IPS DF 6.9 (cell line): ENCODE measurements at regions not wholly inside any gene's neighbourhood (a gene's known extent, or its start where the extent isn't known, plus 50 kb on each side); places are given as distances from the start of the nearest gene placed in this dataset.

Source experiments
- DNase-seq: peaks from one replicate; pipeline ENCODE4 v3.0.0-alpha.2; 2013; ENCODE audit warnings: low read depth, low spot score
- H3K27ac ChIP-seq: one replicate; pipeline ENCODE4 v1.5.1; 2013; ENCODE audit warnings: low read length, control low read depth
- H3K27me3 ChIP-seq: 2 replicates; pipeline ENCODE4 v1.6.1; 2013; ENCODE audit warnings: mild to moderate bottlenecking, low read length; ENCODE audit not compliant: control insufficient read depth, insufficient read depth
- H3K36me3 ChIP-seq: 2 replicates; pipeline ENCODE4 v1.6.1; 2013; ENCODE audit warnings: low read length; ENCODE audit not compliant: control insufficient read depth, insufficient read depth
- H3K4me1 ChIP-seq: 2 replicates; pipeline ENCODE4 v1.6.1; 2013; ENCODE audit warnings: low read length; ENCODE audit not compliant: control insufficient read depth, insufficient read depth
- H3K4me3 ChIP-seq: 2 replicates; pipeline ENCODE4 v1.5.1; 2013; ENCODE audit warnings: mild to moderate bottlenecking, low read length
- H3K9me3 ChIP-seq: 2 replicates; pipeline ENCODE4 v1.6.1; 2013; ENCODE audit warnings: low read length, inconsistent platforms; ENCODE audit not compliant: control insufficient read depth, insufficient read depth
- WGBS: extraction: QIAGEN DNeasy Blood & Tissue Kit; methylation state at CpG from one replicate; pipeline ENCODE4 v1.1.7; 2013; ENCODE audit warnings: mixed read lengths, missing lambda C conversion rate; ENCODE audit not compliant: insufficient read length, insufficient coverage; 5-methylcytosine and 5-hydroxymethylcytosine counted together

DNA sequence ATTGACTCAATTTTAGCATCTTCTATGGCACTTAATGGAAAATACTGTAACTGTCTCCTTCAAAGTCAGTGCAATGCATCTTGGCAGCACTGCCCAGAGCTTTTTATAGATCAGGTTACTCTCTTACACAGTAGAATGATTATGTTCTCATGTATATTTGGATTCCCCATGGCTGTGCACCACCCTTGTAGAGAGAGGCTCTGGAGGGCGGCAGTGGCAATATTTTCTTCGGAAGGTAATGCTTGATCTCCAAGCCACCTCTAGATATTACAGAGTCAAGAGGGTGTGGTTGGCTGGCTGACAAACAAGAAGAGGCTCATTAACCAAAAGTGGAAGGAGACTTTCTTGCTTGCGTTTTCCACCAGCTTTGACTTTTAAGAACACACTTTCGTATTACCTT, 72.8 kb upstream of the ARSJ start:
- no peaks in the 10 kb centered on the region for H3K27me3 ChIP-seq
- H3K27ac ChIP-seq = no peak overlapping the region
- H3K9me3 ChIP-seq = no peaks in the 10 kb centered on the region
- no CpG with 5 or more reads among the region's 4 CpGs for WGBS
- no peak for DNase-seq
- H3K4me1 ChIP-seq = no peaks in the 10 kb centered on the region
- no peak overlapping the region for H3K4me3 ChIP-seq
- no peaks in the 10 kb centered on the region for H3K36me3 ChIP-seq

GRCh38 chr4:114056599-114056998, 77.2 kb upstream of the ARSJ start:
- Histone ChIP-seq H3K27ac (no peak overlapping the region), H3K9me3 (no peaks in the 10 kb centered on the region), H3K4me1 (no peaks in the 10 kb centered on the region), H3K36me3 (no peaks in the 10 kb centered on the region), H3K4me3 (no peak overlapping the region), H3K27me3 (no peaks in the 10 kb centered on the region)
- no CpG with 5 or more reads among the region's 5 CpGs for WGBS
- DNase-seq = no peak

DNA sequence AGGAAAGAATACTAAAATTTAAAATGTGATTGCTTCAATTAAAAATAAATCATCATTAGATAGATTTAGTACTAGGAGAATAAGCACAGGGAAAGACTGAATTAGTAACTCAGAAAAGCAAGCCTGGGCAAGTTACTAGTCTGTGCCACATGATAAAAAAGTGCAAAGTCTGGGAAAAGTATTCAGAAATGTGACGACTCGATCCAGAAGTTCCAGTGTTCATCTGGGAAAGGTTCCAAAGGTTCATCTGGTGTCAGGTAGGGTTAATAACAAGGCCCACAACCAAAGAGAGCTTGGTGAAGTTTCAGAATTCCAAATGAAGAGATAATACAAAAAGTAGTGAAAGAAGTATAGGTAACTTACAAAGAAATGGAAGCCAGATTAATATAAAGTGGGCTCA, 78.3 kb upstream of the ARSJ start:
- Histone ChIP-seq H3K9me3 (no peaks in the 10 kb centered on the region), H3K4me1 (no peaks in the 10 kb centered on the region), H3K4me3 (no peak overlapping the region), H3K27ac (no peak overlapping the region), H3K36me3 (no peaks in the 10 kb centered on the region), H3K27me3 (no peaks in the 10 kb centered on the region)
- whole genome bisulfite sequencing = no CpG with 5 or more reads among the region's 2 CpGs
- DNase-seq = no peak

DNA sequence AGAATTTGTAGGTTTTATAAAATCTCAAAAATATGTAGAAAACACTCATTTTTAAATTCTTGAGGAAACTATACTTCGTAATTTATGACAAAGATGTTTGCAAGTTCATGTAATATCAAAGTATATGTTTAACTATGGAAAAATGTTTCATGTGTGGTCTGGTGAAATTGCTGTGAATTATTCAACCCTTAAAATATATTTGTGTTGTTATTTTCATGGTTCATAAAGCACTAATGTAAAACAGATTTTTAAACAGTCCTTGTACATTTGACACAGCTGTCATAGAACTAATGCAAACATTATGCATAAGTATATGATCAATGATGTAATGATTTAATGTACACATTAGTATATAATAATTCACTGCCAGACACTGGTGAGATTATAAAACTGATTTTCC, 83.1 kb upstream of the ARSJ start:
- no peaks in the 10 kb centered on the region for H3K36me3 ChIP-seq
- no CpG with 5 or more reads among the region's 1 CpG for WGBS

GRCh38 chr4:114072781-114073180, 93.3 kb upstream of the ARSJ start:
- Histone ChIP-seq H3K27ac (no peak overlapping the region), H3K36me3 (no peaks in the 10 kb centered on the region), H3K27me3 (no peaks in the 10 kb centered on the region), H3K4me1 (no peaks in the 10 kb centered on the region), H3K4me3 (no peak overlapping the region), H3K9me3 (no peaks in the 10 kb centered on the region)
- no CpG with 5 or more reads among the region's 1 CpG for WGBS
- DNase-seq = no peak

More for the DNA sequence above, 83.1 kb upstream of the ARSJ start:
- no peaks in the 10 kb centered on the region for H3K9me3 ChIP-seq
- no peaks in the 10 kb centered on the region for H3K4me1 ChIP-seq
- no peak overlapping the region for H3K4me3 ChIP-seq
- no peaks in the 10 kb centered on the region for H3K27me3 ChIP-seq
- no peak overlapping the region for H3K27ac ChIP-seq
- DNase-seq = no peak

DNA sequence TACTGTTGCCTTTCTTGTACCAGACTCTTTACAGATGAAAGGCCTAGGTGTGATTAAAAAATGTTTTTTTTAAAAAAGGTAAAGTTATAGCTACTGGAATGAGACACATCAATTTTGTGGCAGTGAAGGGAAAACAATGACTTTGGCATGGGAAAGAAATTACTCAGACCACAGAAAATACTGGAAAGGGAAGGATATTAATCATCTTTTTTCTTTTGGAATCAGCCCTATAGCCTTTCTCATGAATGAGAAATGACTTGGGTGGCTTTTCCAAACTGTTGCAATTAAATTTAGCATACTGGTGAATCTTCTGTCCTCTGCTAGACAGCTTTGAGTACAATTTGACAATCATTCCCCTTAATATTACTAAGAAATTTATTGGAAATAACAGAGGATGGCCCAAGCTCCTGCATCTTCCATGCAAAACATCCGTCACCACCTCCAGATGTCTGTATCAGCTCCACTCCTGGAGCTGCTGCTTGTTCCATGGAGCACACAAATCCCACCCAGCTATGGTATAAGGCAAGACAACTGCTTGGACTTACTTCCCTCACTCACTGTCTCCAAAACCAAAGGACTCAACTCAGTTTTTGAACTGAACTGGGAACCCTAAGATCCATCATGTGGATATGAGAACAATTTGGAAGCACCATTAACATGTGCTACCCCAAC, 97.6 kb upstream of the ARSJ start:
- Histone ChIP-seq H3K36me3 (no peaks in the 10 kb centered on the region), H3K27ac (no peak overlapping the region), H3K4me1 (no peaks in the 10 kb centered on the region; the same call in 1 of the 2 replicates), H3K4me3 (no peak overlapping the region), H3K9me3 (no peaks in the 10 kb centered on the region), H3K27me3 (no peaks in the 10 kb centered on the region)
- WGBS = no CpG with 5 or more reads among the region's 1 CpG
- DNase-seq = no peak

DNA sequence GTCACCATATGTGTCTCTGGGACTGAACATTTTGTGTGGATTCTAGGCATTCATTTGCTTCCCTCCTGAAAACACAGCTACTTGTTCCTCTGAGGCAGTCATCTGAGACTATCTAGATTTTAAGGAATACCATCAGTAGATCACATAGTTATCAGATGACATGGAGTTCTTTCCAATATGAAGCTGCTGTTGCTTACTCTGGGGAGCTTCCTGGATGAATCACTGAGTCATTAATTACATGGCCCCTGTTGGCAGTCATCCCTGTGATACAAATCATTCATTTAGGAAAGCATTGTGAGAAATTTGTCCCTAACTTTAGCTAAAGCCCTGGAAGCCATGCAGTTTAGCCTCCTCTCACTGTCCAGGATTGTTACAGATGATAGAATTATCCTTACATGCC, 98.2 kb upstream of the ARSJ start:
- Histone ChIP-seq H3K27ac (no peak overlapping the region), H3K4me3 (no peak overlapping the region), H3K9me3 (no peaks in the 10 kb centered on the region), H3K27me3 (no peaks in the 10 kb centered on the region), H3K4me1 (no peaks in the 10 kb centered on the region; the same call in 1 of the 2 replicates), H3K36me3 (no peaks in the 10 kb centered on the region)
- DNase-seq = no peak

DNA sequence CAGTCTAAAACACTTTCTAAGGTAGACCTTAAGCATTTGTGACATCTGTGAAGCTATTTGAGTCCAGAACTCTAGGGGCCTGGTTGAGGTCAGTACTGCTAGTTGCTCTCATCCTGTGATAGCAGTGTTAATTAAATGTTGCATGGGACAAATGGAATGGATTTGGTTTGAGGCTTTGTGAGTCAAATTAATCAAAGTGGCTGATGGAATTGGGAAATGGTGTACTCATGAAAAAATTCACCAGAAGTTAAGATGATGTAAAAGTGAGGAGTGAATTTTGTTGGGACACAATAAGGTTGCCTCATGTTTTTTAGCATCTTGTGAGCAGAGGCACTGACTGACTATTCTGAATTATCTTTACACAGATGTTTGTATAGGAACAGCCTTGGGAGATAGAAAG, 99.2 kb upstream of the ARSJ start:
- Histone ChIP-seq H3K27ac (no peak overlapping the region), H3K27me3 (no peaks in the 10 kb centered on the region), H3K9me3 (no peaks in the 10 kb centered on the region), H3K4me3 (no peak overlapping the region), H3K36me3 (no peaks in the 10 kb centered on the region), H3K4me1 (no peaks in the 10 kb centered on the region; the same call in 1 of the 2 replicates)
- DNase-seq = no peak

DNA sequence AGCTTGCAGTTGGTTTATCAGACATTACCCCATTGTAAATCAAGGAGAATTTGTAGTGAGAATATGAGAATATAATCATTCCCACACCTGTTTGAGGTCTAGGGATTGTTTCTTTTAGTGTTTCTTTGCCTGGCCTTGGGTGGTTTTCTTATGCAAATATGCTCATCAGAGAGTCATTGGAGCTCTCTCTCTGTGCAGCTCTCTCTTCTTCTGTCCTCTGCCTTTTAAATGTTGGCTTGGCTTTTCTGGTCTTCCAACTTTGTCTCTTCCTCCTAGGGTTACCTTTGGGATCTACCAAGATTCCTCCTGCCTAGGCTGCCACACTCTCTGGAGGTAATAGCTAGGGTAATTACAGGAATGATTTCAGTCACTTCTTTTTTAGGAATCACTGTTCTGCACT, 102.3 kb upstream of the ARSJ start:
- no peaks in the 10 kb centered on the region for H3K27me3 ChIP-seq
- no peak for DNase-seq
- no peaks in the 10 kb centered on the region; the same call in 1 of the 2 replicates for H3K4me1 ChIP-seq

DNA sequence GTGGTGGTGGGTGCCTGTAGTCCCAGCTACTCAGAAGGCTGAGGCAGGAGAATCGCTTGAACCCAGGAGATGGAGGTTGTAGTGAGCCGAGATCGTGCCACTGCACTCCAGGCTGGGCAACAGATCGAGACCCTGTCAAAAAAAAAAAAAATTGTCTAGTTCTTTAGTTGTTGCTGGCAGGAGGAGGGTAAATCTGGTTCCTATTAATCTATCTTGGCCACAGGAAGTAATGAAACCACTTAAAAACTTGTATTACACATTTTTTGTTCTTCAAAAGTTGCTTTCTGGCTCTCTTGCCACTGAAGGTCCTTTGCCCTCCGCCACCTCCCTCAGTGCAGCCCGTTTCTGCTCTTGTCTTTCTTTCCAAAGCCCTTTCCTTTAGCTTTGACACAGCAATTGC, 102.9 kb upstream of the ARSJ start:
- Histone ChIP-seq H3K9me3 (no peaks in the 10 kb centered on the region), H3K27ac (no peak overlapping the region), H3K4me3 (no peak overlapping the region), H3K36me3 (no peaks in the 10 kb centered on the region), H3K4me1 (no peaks in the 10 kb centered on the region; the same call in 1 of the 2 replicates), H3K27me3 (no peaks in the 10 kb centered on the region)
- no CpG with 5 or more reads among the region's 6 CpGs for WGBS
- DNase-seq = no peak

More for the DNA sequence above, 102.3 kb upstream of the ARSJ start:
- no peak overlapping the region for H3K4me3 ChIP-seq
- H3K36me3 ChIP-seq = no peaks in the 10 kb centered on the region
- no peaks in the 10 kb centered on the region for H3K9me3 ChIP-seq
- no peak overlapping the region for H3K27ac ChIP-seq

- Histone ChIP-seq H3K36me3 (no peaks in the 10 kb centered on the region), H3K9me3 (no peaks in the 10 kb centered on the region), H3K27ac (no peak overlapping the region), H3K4me3 (no peak overlapping the region), H3K4me1 (no peaks in the 10 kb centered on the region; the same call in 1 of the 2 replicates), H3K27me3 (no peaks in the 10 kb centered on the region)
- no peak for DNase-seq
Observed at GRCh38 chr4:114085611-114086345, 106.3 kb upstream of the ARSJ start.
